Ishikawa (cell line): ENCODE measurements at regions not wholly inside any gene's neighbourhood (a gene's known extent, or its start where the extent isn't known, plus 50 kb on each side); places are given as distances from the start of the nearest gene placed in this dataset.

Source experiments
- CEBPB ChIP-seq: IDR thresholded peaks from 2 replicates; pipeline ENCODE4 v1.6.1; 2012
- CREB1 ChIP-seq: IDR thresholded peaks from 2 replicates; pipeline ENCODE4 v1.6.1; 2012; ENCODE audit warnings: low read depth
- EGR1 ChIP-seq: IDR thresholded peaks from 2 replicates; pipeline ENCODE4 v1.6.1; 2012
- EP300 ChIP-seq: IDR thresholded peaks from 2 replicates; pipeline ENCODE4 v1.6.1; 2012; ENCODE audit warnings: borderline replicate concordance
- FOXM1 ChIP-seq: IDR thresholded peaks from 2 replicates; pipeline ENCODE4 v1.6.1; 2012; ENCODE audit warnings: low read depth, borderline replicate concordance
- MAX ChIP-seq: IDR thresholded peaks from 2 replicates; pipeline ENCODE4 v1.6.1; 2012
- NFIC ChIP-seq: IDR thresholded peaks from 2 replicates; pipeline ENCODE4 v1.6.1; 2012
- RAD21 ChIP-seq: IDR thresholded peaks from 2 replicates; pipeline ENCODE4 v1.6.1; 2012; ENCODE audit warnings: low read depth
- REST ChIP-seq: IDR thresholded peaks from 2 replicates; pipeline ENCODE4 v1.6.1; 2012; ENCODE audit warnings: low read depth, mild to moderate bottlenecking
- TAF1 ChIP-seq: IDR thresholded peaks from 2 replicates; pipeline ENCODE4 v1.6.1; 2012; ENCODE audit warnings: low read depth, mild to moderate bottlenecking
- TCF12 ChIP-seq: IDR thresholded peaks from 2 replicates; pipeline ENCODE4 v1.6.1; 2012; ENCODE audit warnings: low read depth
- TEAD4 ChIP-seq: IDR thresholded peaks from 2 replicates; pipeline ENCODE4 v1.6.1; 2012
- USF1 ChIP-seq: IDR thresholded peaks from 2 replicates; pipeline ENCODE4 v1.6.1; 2012
- YY1 ChIP-seq: IDR thresholded peaks from 2 replicates; pipeline ENCODE4 v1.6.1; 2012; ENCODE audit warnings: low read depth
- ZBTB7A ChIP-seq: IDR thresholded peaks from 2 replicates; pipeline ENCODE4 v1.6.1; 2012; ENCODE audit warnings: low read depth

- no peak for TF ChIP-seq TAF1
- no peak for TF ChIP-seq RAD21
- no peak for TF ChIP-seq EGR1
- no peak for TF ChIP-seq NFIC
- TF ChIP-seq TCF12, result no peak
- no peak for TF ChIP-seq CREB1
- no peak for TF ChIP-seq TEAD4
- no peak for TF ChIP-seq MAX
- no peak for TF ChIP-seq USF1
- TF ChIP-seq FOXM1, result no peak
- TF ChIP-seq EP300, result no peak
- TF ChIP-seq CEBPB, result no peak
- no peak for TF ChIP-seq REST
- TF ChIP-seq YY1, result no peak
- no peak for TF ChIP-seq ZBTB7A
These were observed 228.2 kb upstream of the TENM3 start for GRCh38 chr4:182015014-182015413.

GRCh38 chr4:182015893-182016292, 227.3 kb upstream of the TENM3 start:
- TF ChIP-seq FOXM1, result no peak
- no peak for TF ChIP-seq EGR1
- TF ChIP-seq TAF1, result no peak
- no peak for TF ChIP-seq ZBTB7A
- TF ChIP-seq NFIC, result no peak
- TF ChIP-seq USF1, result no peak
- TF ChIP-seq TEAD4, result no peak
- TF ChIP-seq MAX, result no peak
- no peak for TF ChIP-seq YY1
- no peak for TF ChIP-seq CREB1
- TF ChIP-seq REST, result no peak
- no peak for TF ChIP-seq CEBPB
- no peak for TF ChIP-seq RAD21

- TF ChIP-seq EP300 (no peak), MAX (peak; percentile 71; the same call in 1 of the 2 replicates)
These were observed 226.2 kb upstream of the TENM3 start for GRCh38 chr4:182017038-182017437.

GRCh38 chr4:182018691-182019090, 224.5 kb upstream of the TENM3 start:
- TF ChIP-seq ZBTB7A (no peak), YY1 (no peak), MAX (no peak)

GRCh38 chr4:182019148-182019652, 224.0 kb upstream of the TENM3 start:
- TF ChIP-seq RAD21 (no peak), MAX (no peak), NFIC (no peak), REST (no peak)
